DND-41 (cell line): ENCODE measurements at regions not wholly inside any gene's neighbourhood (a gene's known extent, or its start where the extent isn't known, plus 50 kb on each side); places are given as distances from the start of the nearest gene placed in this dataset.

Source experiments
- ATAC-seq: fragments of 200-7000 bp; cut with Tn5 transposase; 3 replicates; pipeline ENCODE4 v1.9.1; 2021; ENCODE audit warnings: low read depth; ENCODE audit not compliant: insufficient read depth
- DNase-seq: peaks from one replicate; pipeline ENCODE4 v3.0.0-alpha.2; 2020
- H2AFZ ChIP-seq: 2 replicates; pipeline ENCODE4 v1.6.0; 2012; ENCODE audit warnings: low read depth, low read length
- H3K27ac ChIP-seq: 2 replicates; pipeline ENCODE4 v1.5.1; 2012; ENCODE audit warnings: low read length, inconsistent platforms
- H3K27me3 ChIP-seq: fragments of 200-600 bp; sonication (generic); 2 replicates; pipeline ENCODE4 v1.6.0; 2012; ENCODE audit warnings: low read length, mild to moderate bottlenecking, inconsistent platforms; ENCODE audit not compliant: insufficient read depth, poor library complexity
- H3K36me3 ChIP-seq: 2 replicates; pipeline ENCODE4 v1.5.1; 2012; ENCODE audit warnings: low read length, inconsistent platforms; ENCODE audit not compliant: insufficient read depth
- H3K4me1 ChIP-seq: 2 replicates; pipeline ENCODE4 v1.5.1; 2012; ENCODE audit warnings: mild to moderate bottlenecking, low read length; ENCODE audit not compliant: insufficient read depth
- H3K4me2 ChIP-seq: 2 replicates; pipeline ENCODE4 v1.6.0; 2012; ENCODE audit warnings: mild to moderate bottlenecking, moderate library complexity, low read length, inconsistent platforms; ENCODE audit not compliant: insufficient read depth
- H3K4me3 ChIP-seq, 2 experiments: fragments of 200-600 bp in 1 of 2; shearing (Covaris generic) in 1 of 2; 2 replicates each; pipeline ENCODE4 v1.5.1; 2012 to 2016; ENCODE audit warnings: inconsistent platforms in 2 of 2, low read length in 2 of 2, mild to moderate bottlenecking in 2 of 2, low read depth in 1 of 2, moderate library complexity in 1 of 2
- H3K79me2 ChIP-seq: 2 replicates; pipeline ENCODE4 v1.6.0; 2012; ENCODE audit warnings: low read length, inconsistent platforms; ENCODE audit not compliant: insufficient read depth
- H3K9ac ChIP-seq: 2 replicates; pipeline ENCODE4 v1.6.0; 2012; ENCODE audit warnings: low read depth, mild to moderate bottlenecking, inconsistent platforms, low read length, moderate library complexity
- H3K9me3 ChIP-seq: 2 replicates; pipeline ENCODE4 v1.5.1; 2012; ENCODE audit warnings: low read length, moderate library complexity, mild to moderate bottlenecking, inconsistent platforms; ENCODE audit not compliant: insufficient read depth, severe bottlenecking
- H4K20me1 ChIP-seq: 2 replicates; pipeline ENCODE4 v1.6.0; 2012; ENCODE audit warnings: low read length; ENCODE audit not compliant: insufficient read depth
- EZH2 ChIP-seq: IDR thresholded peaks from 3 replicates; pipeline ENCODE4 v1.6.1; 2012; ENCODE audit warnings: borderline replicate concordance, low read depth, mild to moderate bottlenecking, moderate library complexity, low read length, inconsistent platforms; ENCODE audit not compliant: severe bottlenecking
- TF ChIP-seq, protein P1 (sequence below): IDR thresholded peaks from 2 replicates; pipeline ENCODE4 v1.5.1; 2012; ENCODE audit warnings: borderline replicate concordance, low read length, moderate library complexity, mild to moderate bottlenecking; ENCODE audit not compliant: poor library complexity, severe bottlenecking; ENCODE audit errors: extremely low read depth

DNA sequence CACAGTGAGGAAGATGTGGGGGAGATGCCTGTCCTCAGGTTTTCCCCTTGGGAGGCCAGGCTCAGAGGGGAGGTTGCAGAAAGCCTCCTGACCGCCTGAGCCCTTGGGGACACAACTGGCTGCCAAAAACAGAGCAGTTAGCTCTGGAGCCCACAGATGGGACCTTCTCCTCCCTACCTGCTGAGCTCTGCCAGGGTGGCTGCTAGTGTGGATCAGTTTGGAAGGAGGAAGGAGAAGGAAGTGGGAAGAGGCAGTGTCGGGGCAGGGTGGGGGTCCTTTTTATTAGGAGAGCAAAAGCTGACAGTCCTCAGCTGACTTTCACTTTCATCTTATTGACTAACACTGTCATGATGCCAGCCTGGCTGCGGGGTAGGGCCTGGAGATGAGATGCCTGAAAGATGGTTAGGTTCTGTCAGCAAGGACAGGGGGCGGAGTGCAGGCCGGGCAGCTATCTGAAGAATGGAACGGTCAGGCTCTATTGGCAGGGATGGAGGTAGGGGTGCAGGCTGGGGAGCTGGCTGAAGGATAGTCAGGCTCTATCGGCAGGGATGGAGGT lies 188.5 kb upstream of the HDAC4 start:
- H3K9ac ChIP-seq: peak overlapping the region; percentile 31
- TF ChIP-seq, protein P1, sequence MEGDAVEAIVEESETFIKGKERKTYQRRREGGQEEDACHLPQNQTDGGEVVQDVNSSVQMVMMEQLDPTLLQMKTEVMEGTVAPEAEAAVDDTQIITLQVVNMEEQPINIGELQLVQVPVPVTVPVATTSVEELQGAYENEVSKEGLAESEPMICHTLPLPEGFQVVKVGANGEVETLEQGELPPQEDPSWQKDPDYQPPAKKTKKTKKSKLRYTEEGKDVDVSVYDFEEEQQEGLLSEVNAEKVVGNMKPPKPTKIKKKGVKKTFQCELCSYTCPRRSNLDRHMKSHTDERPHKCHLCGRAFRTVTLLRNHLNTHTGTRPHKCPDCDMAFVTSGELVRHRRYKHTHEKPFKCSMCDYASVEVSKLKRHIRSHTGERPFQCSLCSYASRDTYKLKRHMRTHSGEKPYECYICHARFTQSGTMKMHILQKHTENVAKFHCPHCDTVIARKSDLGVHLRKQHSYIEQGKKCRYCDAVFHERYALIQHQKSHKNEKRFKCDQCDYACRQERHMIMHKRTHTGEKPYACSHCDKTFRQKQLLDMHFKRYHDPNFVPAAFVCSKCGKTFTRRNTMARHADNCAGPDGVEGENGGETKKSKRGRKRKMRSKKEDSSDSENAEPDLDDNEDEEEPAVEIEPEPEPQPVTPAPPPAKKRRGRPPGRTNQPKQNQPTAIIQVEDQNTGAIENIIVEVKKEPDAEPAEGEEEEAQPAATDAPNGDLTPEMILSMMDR: no peak
- no peak for TF ChIP-seq EZH2
- peak overlapping the region; percentile 23; the same call in 1 of the 2 replicates for H2AFZ ChIP-seq
- H3K4me2 ChIP-seq: peak overlapping the region; percentile 6; the same call in 1 of the 2 replicates
- peaks cover 26% of the 10 kb centered on the region for H3K4me1 ChIP-seq
- H3K27ac ChIP-seq: peak overlapping the region; percentile 81
- H3K36me3 ChIP-seq: no peaks in the 10 kb centered on the region
- H4K20me1 ChIP-seq: no peaks in the 10 kb centered on the region
- no peaks in the 10 kb centered on the region for H3K27me3 ChIP-seq
- H3K79me2 ChIP-seq: no peaks in the 10 kb centered on the region
- DNase-seq (peak; percentile 46), ATAC-seq (peak; percentile 52; the same call in 2 of the 3 replicates)
- no peak overlapping the region for H3K4me3 ChIP-seq
- peaks cover 6% of the 10 kb centered on the region for H3K9me3 ChIP-seq

DNA sequence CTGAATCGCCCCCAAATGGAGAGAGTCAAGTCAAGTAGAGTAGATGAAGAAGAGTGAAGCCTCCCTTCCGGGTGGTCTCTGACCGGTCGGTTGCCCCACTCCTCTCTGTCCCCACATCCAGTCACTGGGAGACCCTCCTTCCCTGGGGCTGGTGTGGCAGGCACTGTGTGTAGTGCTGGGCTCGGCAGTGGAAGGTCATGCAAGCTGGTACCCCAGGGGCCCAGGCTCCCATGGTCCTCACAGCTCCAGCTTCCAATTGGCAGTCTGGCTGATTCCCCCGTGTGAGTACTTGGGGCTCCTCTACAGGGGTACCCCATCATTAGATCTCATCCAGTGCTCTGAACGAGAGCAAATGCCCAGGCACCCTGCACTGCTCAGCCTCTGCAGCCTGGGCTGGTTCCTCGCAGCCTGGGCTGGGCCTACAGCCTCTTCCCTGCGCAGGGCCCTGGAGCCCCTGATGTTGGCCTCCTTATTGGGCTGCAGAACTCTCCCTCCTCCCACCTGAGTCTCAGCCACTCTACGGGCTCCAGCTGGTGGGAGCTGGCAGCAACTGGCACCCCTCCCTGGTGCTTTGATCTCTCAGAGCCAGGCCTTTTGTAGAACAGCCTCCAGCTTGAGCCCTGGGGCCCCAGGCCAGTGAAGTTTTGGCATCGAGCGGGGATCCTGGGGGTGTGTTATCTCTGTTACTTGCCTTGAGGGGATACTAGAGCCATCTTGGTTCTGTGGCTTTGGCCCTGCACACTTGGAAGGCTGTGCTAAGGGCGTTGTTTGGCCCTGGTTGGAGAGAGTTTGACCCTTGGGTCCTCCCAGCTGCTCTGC lies 187.8 kb upstream of the HDAC4 start:
- no peak for TF ChIP-seq EZH2
- TF ChIP-seq, protein P1: peak; percentile 25
- Histone ChIP-seq H3K4me3 (no peak overlapping the region), H3K79me2 (no peaks in the 10 kb centered on the region), H3K27me3 (no peaks in the 10 kb centered on the region), H4K20me1 (no peaks in the 10 kb centered on the region), H3K4me1 (peaks cover 26% of the 10 kb centered on the region), H3K9ac (peak overlapping the region; percentile 31), H3K27ac (peak overlapping the region; percentile 81), H3K9me3 (peaks cover 6% of the 10 kb centered on the region), H3K4me2 (peak overlapping the region; percentile 6; the same call in 1 of the 2 replicates), H2AFZ (peak overlapping the region; percentile 23; the same call in 1 of the 2 replicates), H3K36me3 (no peaks in the 10 kb centered on the region)
- peak; percentile 89 for ATAC-seq
- peak; percentile 80 for DNase-seq

DNA sequence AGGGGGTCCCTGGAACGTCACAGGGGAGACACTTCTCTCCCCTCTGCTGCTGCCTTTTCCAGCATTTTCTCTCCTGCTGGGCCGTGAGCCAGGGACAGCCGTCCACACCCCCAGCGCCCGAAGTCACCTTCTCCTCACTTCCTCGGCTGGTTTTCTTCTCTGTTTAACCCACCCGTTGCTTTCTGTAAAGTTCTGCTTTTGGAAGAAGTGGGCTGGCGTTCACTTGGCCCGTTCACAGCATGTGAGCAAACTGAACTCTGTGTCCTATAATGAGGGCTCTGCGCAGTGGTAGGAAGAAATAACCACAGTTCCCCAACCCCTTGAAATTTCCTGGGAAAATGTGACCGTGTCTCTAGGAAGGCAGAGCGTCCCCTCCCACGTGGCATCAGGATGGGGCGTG lies 187.0 kb upstream of the HDAC4 start:
- H4K20me1 ChIP-seq: no peaks in the 10 kb centered on the region
- no peak overlapping the region for H3K9ac ChIP-seq
- H3K4me3 ChIP-seq: no peak overlapping the region
- H3K4me1 ChIP-seq: peaks cover 26% of the 10 kb centered on the region
- H3K36me3 ChIP-seq: no peaks in the 10 kb centered on the region
- no peak for ATAC-seq
- H2AFZ ChIP-seq: no peak overlapping the region
- TF ChIP-seq, protein P1: no peak
- no peak for TF ChIP-seq EZH2
- no peak for DNase-seq
- no peaks in the 10 kb centered on the region for H3K79me2 ChIP-seq
- peak overlapping the region; percentile 81; the same call in 1 of the 2 replicates for H3K27ac ChIP-seq
- no peaks in the 10 kb centered on the region for H3K27me3 ChIP-seq
- H3K9me3 ChIP-seq: peaks cover 6% of the 10 kb centered on the region
- H3K4me2 ChIP-seq: no peak overlapping the region
